Activated B cell treated with CpG ODN at 0.5 μM for 24 hours (primary cell): ENCODE measurements at regions not wholly inside any gene's neighbourhood (a gene's known extent, or its start where the extent isn't known, plus 50 kb on each side); places are given as distances from the start of the nearest gene placed in this dataset.

Experiments used
- ATAC-seq: fragments of 200-7000 bp; cut with Tn5 transposase; one replicate; pipeline ENCODE4 v1.10.0; 2021; ENCODE audit warnings: low read depth, mild to moderate bottlenecking, moderate library complexity
- CTCF ChIA-PET: fragments of 350-600 bp; sonication (Branson Sonifier 250); formaldehyde crosslinking; loops from one replicate; lab custom pipeline; 2021; ENCODE audit warnings: antibody characterized with exemption; lab: Charles Lee
- POLR2A ChIA-PET: fragments of 350-600 bp; sonication (Branson Sonifier 250); formaldehyde crosslinking; loops from one replicate; lab custom pipeline; 2021; ENCODE audit warnings: antibody characterized with exemption; lab: Charles Lee
- DNase-seq: peaks from one replicate; pipeline ENCODE4 v3.0.0; 2022
- H3K27ac Mint-ChIP-seq: one replicate; pipeline ENCODE4 v1.8.0; 2020; ENCODE audit warnings: mixed read lengths
- H3K27me3 Mint-ChIP-seq: one replicate; pipeline ENCODE4 v1.8.0; 2021; ENCODE audit warnings: mixed read lengths
- H3K36me3 Mint-ChIP-seq: one replicate; pipeline ENCODE4 v1.8.0; 2021; ENCODE audit warnings: low read depth, mixed read lengths
- H3K4me1 Mint-ChIP-seq: one replicate; pipeline ENCODE4 v1.8.0; 2021; ENCODE audit warnings: mixed read lengths
- H3K4me3 Mint-ChIP-seq: one replicate; pipeline ENCODE4 v1.8.0; 2020; ENCODE audit warnings: mild to moderate bottlenecking, mixed read lengths
- H3K9me3 Mint-ChIP-seq: one replicate; pipeline ENCODE4 v1.8.0; 2020; ENCODE audit warnings: mixed read lengths
- CTCF ChIP-seq: fragments of 200-600 bp; IDR thresholded peaks from one replicate; pipeline ENCODE4 v1.8.0; 2022; ENCODE audit warnings: antibody characterized with exemption, mild to moderate bottlenecking
- intact Hi-C: fragments of 100-400 bp; cut with micrococcal nuclease; formaldehyde crosslinking; loops from one replicate; pipeline ENCODE4 v1.15.1; 2024

DNA sequence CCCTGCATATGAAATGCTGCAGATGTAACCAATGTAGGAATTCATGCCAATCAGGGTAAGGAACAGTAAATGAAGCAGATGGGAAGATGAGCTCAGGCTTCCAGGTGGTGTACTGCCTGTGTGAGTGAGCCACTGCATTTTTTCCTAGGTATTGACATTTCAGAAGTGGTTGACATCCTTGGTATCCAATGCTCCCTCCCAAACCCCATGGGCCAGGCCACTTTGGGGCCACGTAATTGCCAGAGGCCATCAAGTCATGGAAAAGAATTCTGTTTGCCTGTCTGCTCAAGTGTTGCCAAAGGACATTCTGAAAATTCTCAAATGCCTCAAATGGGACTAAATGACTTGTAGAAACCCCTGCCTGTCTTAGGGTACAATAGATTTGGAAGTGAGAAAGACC lies 384.6 kb downstream of the GATA3 start:
- ATAC-seq = no peak
- Mint-ChIP-seq H3K4me1 (no peaks in the 10 kb centered on the region), H3K4me3 (no peak overlapping the region), H3K9me3 (no peaks in the 10 kb centered on the region), H3K27me3 (peaks cover 2% of the 10 kb centered on the region), H3K27ac (no peak overlapping the region), H3K36me3 (no peaks in the 10 kb centered on the region)
- intact Hi-C loops = no loop called here
- DNase-seq = no peak
- no peak for TF ChIP-seq CTCF
- ChIA-PET POLR2A (no interaction called here), CTCF (no interaction called here)

- Mint-ChIP-seq H3K36me3 (no peaks in the 10 kb centered on the region), H3K4me3 (no peak overlapping the region), H3K27ac (no peak overlapping the region), H3K4me1 (no peaks in the 10 kb centered on the region), H3K27me3 (no peaks in the 10 kb centered on the region), H3K9me3 (no peaks in the 10 kb centered on the region)
- ATAC-seq = no peak
- DNase-seq = no peak
- intact Hi-C loops = no loop called here
- no peak for TF ChIP-seq CTCF
- ChIA-PET POLR2A (no interaction called here), CTCF (no interaction called here)
Measured at GRCh38 chr10:8444630-8445029, 390.1 kb downstream of the GATA3 start.

GRCh38 chr10:8445353-8445752 lies 390.9 kb downstream of the GATA3 start:
- no peaks in the 10 kb centered on the region for H3K27me3 Mint-ChIP-seq
- POLR2A ChIA-PET = no interaction called here
- CTCF ChIA-PET = no interaction called here
- no peak for TF ChIP-seq CTCF
- H3K4me3 Mint-ChIP-seq = no peak overlapping the region
- DNase-seq (no peak), ATAC-seq (no peak)
- H3K4me1 Mint-ChIP-seq = no peaks in the 10 kb centered on the region
- no peaks in the 10 kb centered on the region for H3K9me3 Mint-ChIP-seq
- intact Hi-C loops = no loop called here
- no peak overlapping the region for H3K27ac Mint-ChIP-seq
- no peaks in the 10 kb centered on the region for H3K36me3 Mint-ChIP-seq

- no peak overlapping the region for H3K27ac Mint-ChIP-seq
- no peak for DNase-seq
- no peaks in the 10 kb centered on the region for H3K27me3 Mint-ChIP-seq
- intact Hi-C loops = no loop called here
- no peak for ATAC-seq
- CTCF ChIA-PET = interaction anchor here (0.8 kb wide), 1 partner anchor 9 kb away, joined by 3 read pairs; no protein-coding TSS in a partner anchor
- POLR2A ChIA-PET = no interaction called here
- H3K4me1 Mint-ChIP-seq = no peaks in the 10 kb centered on the region
- no peak for TF ChIP-seq CTCF
- no peaks in the 10 kb centered on the region for H3K9me3 Mint-ChIP-seq
- H3K4me3 Mint-ChIP-seq = no peak overlapping the region
- H3K36me3 Mint-ChIP-seq = no peaks in the 10 kb centered on the region
Measured at GRCh38 chr10:8449909-8450308, 395.4 kb downstream of the GATA3 start.

DNA sequence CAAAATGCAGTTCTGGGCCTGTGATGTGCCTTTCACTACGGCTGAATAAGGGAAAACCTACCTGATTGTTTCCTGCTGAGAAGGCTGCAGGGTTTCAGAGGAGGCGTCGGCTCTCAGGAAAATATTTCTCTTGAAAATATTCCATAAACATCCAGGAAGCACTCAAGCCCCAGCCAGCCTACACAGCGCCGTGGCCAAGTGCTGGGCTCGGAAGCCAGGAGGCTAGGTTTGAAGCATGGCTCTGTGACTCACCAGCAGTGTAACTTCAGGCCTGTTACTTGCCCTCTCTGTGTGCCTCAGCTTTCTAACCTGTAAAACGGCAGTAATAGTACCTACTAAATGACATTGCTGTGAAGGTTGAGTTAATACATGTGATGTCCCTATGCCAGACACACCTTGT lies 399.1 kb downstream of the GATA3 start:
- H3K36me3 Mint-ChIP-seq = no peaks in the 10 kb centered on the region
- no peak for TF ChIP-seq CTCF
- CTCF ChIA-PET = no interaction called here
- peaks cover 2% of the 10 kb centered on the region for H3K9me3 Mint-ChIP-seq
- POLR2A ChIA-PET = no interaction called here
- no peak overlapping the region for H3K4me3 Mint-ChIP-seq
- ATAC-seq = no peak
- no peak overlapping the region for H3K27ac Mint-ChIP-seq
- intact Hi-C loops = no loop called here
- no peaks in the 10 kb centered on the region for H3K27me3 Mint-ChIP-seq
- H3K4me1 Mint-ChIP-seq = no peaks in the 10 kb centered on the region
- DNase-seq = no peak
